ENCODE measurements at regions not wholly inside any gene's neighbourhood (a gene's known extent, or its start where the extent isn't known, plus 50 kb on each side); places are given as distances from the start of the nearest gene placed in this dataset.

DNA sequence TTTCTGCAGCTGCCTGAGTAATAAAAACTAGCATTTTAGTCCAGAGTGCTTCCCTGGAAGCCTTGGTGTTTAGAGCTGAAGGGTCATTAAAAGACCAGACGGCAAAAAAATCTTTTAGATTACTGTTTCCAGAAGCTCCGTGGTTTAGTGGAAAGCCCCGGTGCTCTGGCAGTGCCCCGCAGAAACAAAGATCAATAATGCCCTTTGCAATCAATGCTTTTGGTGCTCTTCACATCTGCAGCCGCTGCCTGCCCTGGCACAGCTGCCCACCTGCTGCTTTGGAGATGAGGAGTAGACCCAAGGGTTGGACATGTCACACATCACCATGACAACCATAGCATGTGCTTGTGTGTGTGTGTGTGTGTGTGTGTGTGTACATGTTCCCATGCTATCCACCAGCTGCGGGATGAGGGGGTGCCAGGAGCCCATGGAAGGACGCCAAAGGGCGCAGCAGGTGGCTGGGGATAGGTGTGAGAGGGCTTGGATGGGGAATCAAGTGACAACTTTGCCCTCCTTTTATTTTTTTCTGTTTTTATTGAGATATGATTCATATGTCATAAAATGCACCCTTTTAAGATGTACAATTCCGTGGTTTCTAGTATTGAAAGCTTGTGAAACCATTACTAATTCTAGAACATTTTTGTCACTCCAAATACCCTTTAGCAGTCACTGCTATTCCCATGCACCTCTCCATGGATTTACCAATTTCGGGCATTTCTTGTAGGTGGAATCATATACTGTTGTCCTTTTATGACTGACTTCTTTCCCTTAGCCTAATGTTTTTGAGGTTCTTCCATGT is 75.7 kb upstream of the KLHL25 start:
- TF ChIP-seq, protein P1, sequence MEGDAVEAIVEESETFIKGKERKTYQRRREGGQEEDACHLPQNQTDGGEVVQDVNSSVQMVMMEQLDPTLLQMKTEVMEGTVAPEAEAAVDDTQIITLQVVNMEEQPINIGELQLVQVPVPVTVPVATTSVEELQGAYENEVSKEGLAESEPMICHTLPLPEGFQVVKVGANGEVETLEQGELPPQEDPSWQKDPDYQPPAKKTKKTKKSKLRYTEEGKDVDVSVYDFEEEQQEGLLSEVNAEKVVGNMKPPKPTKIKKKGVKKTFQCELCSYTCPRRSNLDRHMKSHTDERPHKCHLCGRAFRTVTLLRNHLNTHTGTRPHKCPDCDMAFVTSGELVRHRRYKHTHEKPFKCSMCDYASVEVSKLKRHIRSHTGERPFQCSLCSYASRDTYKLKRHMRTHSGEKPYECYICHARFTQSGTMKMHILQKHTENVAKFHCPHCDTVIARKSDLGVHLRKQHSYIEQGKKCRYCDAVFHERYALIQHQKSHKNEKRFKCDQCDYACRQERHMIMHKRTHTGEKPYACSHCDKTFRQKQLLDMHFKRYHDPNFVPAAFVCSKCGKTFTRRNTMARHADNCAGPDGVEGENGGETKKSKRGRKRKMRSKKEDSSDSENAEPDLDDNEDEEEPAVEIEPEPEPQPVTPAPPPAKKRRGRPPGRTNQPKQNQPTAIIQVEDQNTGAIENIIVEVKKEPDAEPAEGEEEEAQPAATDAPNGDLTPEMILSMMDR (IDR thresholded peaks at IDR 0.05), result no peak
- no peak for TF ChIP-seq EZH2 (IDR thresholded peaks at IDR 0.05; ENCODE audit: borderline replicate concordance, insufficient read depth, low read depth, low read length, poor library complexity, severe bottlenecking)

Data from B cell (primary cell).